ENCODE measurements at regions not wholly inside any gene's neighbourhood (a gene's known extent, or its start where the extent isn't known, plus 50 kb on each side); places are given as distances from the start of the nearest gene placed in this dataset.

DNA sequence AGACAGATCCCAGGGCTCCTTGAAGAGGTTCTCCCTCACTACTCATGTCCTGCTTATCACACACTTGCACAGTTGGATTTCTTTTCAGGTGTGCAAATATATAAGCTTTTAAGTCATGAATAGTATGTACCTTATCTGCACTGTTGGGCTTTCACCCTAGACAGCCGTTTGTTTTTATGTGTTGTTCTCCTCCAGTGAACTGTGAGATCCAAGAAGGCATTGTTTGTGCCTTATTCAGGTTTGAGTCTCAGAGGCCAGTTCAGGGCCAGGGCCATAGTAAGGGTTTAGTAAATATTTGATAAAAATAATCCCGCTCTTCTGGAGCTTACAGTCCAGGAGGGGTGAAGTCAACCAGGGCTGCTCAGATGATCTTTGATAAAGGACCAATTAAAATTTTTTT, 480.0 kb downstream of the TMEM38B start:
- BruUV-seq (replicated peaks) = no TSS peak
- ChIA-PET POLR2A (no interaction called here), CTCF (no interaction called here)
- intact Hi-C loops (cut with micrococcal nuclease) = no loop called here
- DNase-seq (ENCODE audit: low read depth, low spot score) (no peak), FAIRE-seq (no peak)
- Histone ChIP-seq H3K4me1 (ENCODE audit: control insufficient read depth, extremely low read depth, insufficient read depth, low read length) (no peaks in the 10 kb centered on the region), H3K9ac (replicated peaks; ENCODE audit: extremely low read depth, insufficient read depth, low read length) (no peak overlapping the region), H3K27ac (ENCODE audit: insufficient read depth, low read depth, low read length) (no peak overlapping the region), H3K4me3 (replicated peaks in 1 of 3; ENCODE audit: insufficient read depth in 1 of 3, low read depth in 1 of 3, low read length in 3 of 3) (no peak overlapping the region), H3K9me1 (replicated peaks; ENCODE audit: control insufficient read depth, extremely low read depth, insufficient read depth, low read length) (no peaks in the 10 kb centered on the region), H3K4me2 (ENCODE audit: insufficient read depth, low read length) (no peak overlapping the region), H3K36me3 (ENCODE audit: control insufficient read depth in 2 of 2, extremely low read depth in 1 of 2, insufficient read depth in 2 of 2, low read length in 2 of 2) (no peaks in the 10 kb centered on the region), H3K9me3 (replicated peaks; ENCODE audit: control insufficient read depth, insufficient read depth, low read length) (peaks cover 2% of the 10 kb centered on the region), H2AFZ (ENCODE audit: low read depth, low read length) (no peak overlapping the region), H3K27me3 (ENCODE audit: control insufficient read depth in 2 of 2, insufficient read depth in 2 of 2, low read length in 2 of 2) (no peaks in the 10 kb centered on the region), H3K79me2 (ENCODE audit: control insufficient read depth, insufficient read depth, low read length) (no peaks in the 10 kb centered on the region), H4K20me1 (replicated peaks; ENCODE audit: control insufficient read depth, extremely low read depth, insufficient read depth, low read length) (no peaks in the 10 kb centered on the region)
- TF ChIP-seq MYC (IDR thresholded peaks at IDR 0.05; ENCODE audit: low read depth, low read length) = no peak
- TF ChIP-seq GATA2 (IDR thresholded peaks at IDR 0.05; ENCODE audit: insufficient read depth, insufficient read length, low read depth, low read length) = no peak
- TF ChIP-seq POLR2A (IDR thresholded peaks at IDR 0.05; ENCODE audit: low read depth, low read length) = no peak
- no peak for TF ChIP-seq FOS (IDR thresholded peaks at IDR 0.05; ENCODE audit: borderline replicate concordance, insufficient read depth, low read length)
- no peak for TF ChIP-seq POLR2AphosphoS5 (IDR thresholded peaks at IDR 0.05; ENCODE audit: insufficient read depth, low read depth, low read length)
- no peak for TF ChIP-seq EZH2 (IDR thresholded peaks at IDR 0.05; ENCODE audit: borderline replicate concordance, low read depth, low read length, severe bottlenecking)
- no peak for TF ChIP-seq JUN (IDR thresholded peaks at IDR 0.05; ENCODE audit: borderline replicate concordance, insufficient read depth, insufficient read length, low read depth)
- TF ChIP-seq, protein P1, sequence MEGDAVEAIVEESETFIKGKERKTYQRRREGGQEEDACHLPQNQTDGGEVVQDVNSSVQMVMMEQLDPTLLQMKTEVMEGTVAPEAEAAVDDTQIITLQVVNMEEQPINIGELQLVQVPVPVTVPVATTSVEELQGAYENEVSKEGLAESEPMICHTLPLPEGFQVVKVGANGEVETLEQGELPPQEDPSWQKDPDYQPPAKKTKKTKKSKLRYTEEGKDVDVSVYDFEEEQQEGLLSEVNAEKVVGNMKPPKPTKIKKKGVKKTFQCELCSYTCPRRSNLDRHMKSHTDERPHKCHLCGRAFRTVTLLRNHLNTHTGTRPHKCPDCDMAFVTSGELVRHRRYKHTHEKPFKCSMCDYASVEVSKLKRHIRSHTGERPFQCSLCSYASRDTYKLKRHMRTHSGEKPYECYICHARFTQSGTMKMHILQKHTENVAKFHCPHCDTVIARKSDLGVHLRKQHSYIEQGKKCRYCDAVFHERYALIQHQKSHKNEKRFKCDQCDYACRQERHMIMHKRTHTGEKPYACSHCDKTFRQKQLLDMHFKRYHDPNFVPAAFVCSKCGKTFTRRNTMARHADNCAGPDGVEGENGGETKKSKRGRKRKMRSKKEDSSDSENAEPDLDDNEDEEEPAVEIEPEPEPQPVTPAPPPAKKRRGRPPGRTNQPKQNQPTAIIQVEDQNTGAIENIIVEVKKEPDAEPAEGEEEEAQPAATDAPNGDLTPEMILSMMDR (IDR thresholded peaks at IDR 0.05; ENCODE audit: extremely low read depth in 1 of 2, insufficient read depth in 1 of 2, low read depth in 1 of 2, low read length in 2 of 2) = no peak
- TF ChIP-seq, protein P2, sequence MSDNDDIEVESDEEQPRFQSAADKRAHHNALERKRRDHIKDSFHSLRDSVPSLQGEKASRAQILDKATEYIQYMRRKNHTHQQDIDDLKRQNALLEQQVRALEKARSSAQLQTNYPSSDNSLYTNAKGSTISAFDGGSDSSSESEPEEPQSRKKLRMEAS (IDR thresholded peaks at IDR 0.05; ENCODE audit: insufficient read depth, insufficient read length) = no peak
- dilution Hi-C loops (cut with MboI; ENCODE audit: extremely low pct_ligation_motif_present, low sequenced_read_pairs) = no loop called here
